ENCODE measurements at regions not wholly inside any gene's neighbourhood (a gene's known extent, or its start where the extent isn't known, plus 50 kb on each side); places are given as distances from the start of the nearest gene placed in this dataset.
A peak's percentile ranks its signal among the peaks of the same experiment; 100 is the strongest.

GRCh38 chr2:204026294-204026693 is 89.7 kb downstream of the ICOS start:
- no peak for DNase-seq
- TF ChIP-seq, protein P1, sequence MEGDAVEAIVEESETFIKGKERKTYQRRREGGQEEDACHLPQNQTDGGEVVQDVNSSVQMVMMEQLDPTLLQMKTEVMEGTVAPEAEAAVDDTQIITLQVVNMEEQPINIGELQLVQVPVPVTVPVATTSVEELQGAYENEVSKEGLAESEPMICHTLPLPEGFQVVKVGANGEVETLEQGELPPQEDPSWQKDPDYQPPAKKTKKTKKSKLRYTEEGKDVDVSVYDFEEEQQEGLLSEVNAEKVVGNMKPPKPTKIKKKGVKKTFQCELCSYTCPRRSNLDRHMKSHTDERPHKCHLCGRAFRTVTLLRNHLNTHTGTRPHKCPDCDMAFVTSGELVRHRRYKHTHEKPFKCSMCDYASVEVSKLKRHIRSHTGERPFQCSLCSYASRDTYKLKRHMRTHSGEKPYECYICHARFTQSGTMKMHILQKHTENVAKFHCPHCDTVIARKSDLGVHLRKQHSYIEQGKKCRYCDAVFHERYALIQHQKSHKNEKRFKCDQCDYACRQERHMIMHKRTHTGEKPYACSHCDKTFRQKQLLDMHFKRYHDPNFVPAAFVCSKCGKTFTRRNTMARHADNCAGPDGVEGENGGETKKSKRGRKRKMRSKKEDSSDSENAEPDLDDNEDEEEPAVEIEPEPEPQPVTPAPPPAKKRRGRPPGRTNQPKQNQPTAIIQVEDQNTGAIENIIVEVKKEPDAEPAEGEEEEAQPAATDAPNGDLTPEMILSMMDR (IDR thresholded peaks at IDR 0.05; ENCODE audit: partially characterized antibody, unreplicated experiment): peak; percentile 45
- Mint-ChIP-seq H3K4me3 (ENCODE audit: unreplicated experiment) (no peak overlapping the region), H3K27ac (ENCODE audit: unreplicated experiment) (no peak overlapping the region), H3K36me3 (ENCODE audit: unreplicated experiment) (no peaks in the 10 kb centered on the region), H3K9me3 (ENCODE audit: unreplicated experiment) (no peaks in the 10 kb centered on the region), H3K27me3 (ENCODE audit: unreplicated experiment) (no peaks in the 10 kb centered on the region), H3K4me1 (ENCODE audit: low read depth, unreplicated experiment) (no peaks in the 10 kb centered on the region)

DNA sequence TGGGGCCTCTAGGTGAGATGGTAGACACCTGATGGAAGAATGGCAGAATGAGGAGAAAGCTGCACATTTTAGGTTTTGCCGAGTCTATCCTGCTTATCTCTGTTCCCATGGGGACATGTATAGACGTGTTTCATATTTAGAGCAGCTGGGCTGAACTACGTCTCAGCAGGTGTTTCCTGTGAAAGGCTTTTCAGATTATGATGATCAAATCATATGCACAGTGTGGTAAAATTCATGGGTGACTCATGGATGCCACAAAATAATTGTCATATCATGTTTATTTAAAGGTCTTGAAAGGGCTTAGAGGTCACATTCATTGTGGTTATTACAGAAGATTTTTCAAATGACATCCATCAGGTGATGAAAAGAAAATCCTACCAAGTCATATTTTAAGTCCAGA is 90.5 kb downstream of the ICOS start:
- H3K4me1 Mint-ChIP-seq (ENCODE audit: low read depth, unreplicated experiment): no peaks in the 10 kb centered on the region
- H3K36me3 Mint-ChIP-seq (ENCODE audit: unreplicated experiment): no peaks in the 10 kb centered on the region
- TF ChIP-seq, protein P1 (IDR thresholded peaks at IDR 0.05; ENCODE audit: partially characterized antibody, unreplicated experiment): no peak
- DNase-seq: no peak
- H3K27me3 Mint-ChIP-seq (ENCODE audit: unreplicated experiment): no peaks in the 10 kb centered on the region
- no peaks in the 10 kb centered on the region for H3K9me3 Mint-ChIP-seq (ENCODE audit: unreplicated experiment)
- H3K4me3 Mint-ChIP-seq (ENCODE audit: unreplicated experiment): no peak overlapping the region
- H3K27ac Mint-ChIP-seq (ENCODE audit: unreplicated experiment): no peak overlapping the region

DNA sequence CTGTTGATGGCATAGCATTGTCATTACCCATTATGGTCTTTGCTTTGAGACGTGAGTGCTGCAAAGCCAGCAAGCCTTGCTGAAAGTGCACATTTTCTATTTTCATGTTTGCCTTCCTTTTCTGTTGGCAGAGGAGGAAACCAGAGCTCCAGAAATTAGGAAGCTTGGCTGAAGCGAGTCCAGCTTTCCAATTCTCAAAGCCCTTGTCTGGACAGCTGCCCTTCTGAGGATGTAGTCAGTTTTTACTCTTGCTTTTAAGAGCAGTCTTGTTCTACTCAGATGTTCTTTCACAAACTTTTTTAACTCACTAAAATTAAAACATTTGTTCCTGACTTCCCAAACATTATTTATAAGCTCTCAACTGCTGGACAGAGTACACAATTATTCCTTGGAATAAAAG is 93.8 kb downstream of the ICOS start:
- Mint-ChIP-seq H3K36me3 (ENCODE audit: unreplicated experiment) (no peaks in the 10 kb centered on the region), H3K27me3 (ENCODE audit: unreplicated experiment) (no peaks in the 10 kb centered on the region), H3K4me1 (ENCODE audit: low read depth, unreplicated experiment) (no peaks in the 10 kb centered on the region), H3K9me3 (ENCODE audit: unreplicated experiment) (no peaks in the 10 kb centered on the region), H3K27ac (ENCODE audit: unreplicated experiment) (no peak overlapping the region), H3K4me3 (ENCODE audit: unreplicated experiment) (no peak overlapping the region)
- DNase-seq: no peak
- TF ChIP-seq, protein P1 (IDR thresholded peaks at IDR 0.05; ENCODE audit: partially characterized antibody, unreplicated experiment): no peak

DNA sequence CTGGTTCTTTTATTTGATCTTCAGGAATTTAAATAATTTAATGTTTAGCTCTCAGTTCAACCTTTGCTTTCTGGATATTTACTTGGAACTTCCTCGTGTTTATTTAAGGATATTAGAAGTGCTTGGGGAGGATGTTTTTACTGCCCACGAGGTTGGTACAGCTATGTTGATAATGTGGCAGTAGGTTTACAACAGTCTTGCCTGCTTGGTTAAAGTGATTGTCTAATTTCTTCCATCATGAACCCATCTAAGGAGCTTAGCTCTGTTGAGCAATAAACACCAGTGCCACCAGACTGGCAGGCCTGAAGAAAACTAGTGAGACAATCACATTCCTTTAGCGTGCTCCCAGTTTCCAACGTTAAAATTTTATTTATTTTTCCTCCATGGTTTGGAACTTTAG is 94.5 kb downstream of the ICOS start:
- TF ChIP-seq, protein P1 (IDR thresholded peaks at IDR 0.05; ENCODE audit: partially characterized antibody, unreplicated experiment): no peak
- H3K9me3 Mint-ChIP-seq (ENCODE audit: unreplicated experiment): no peaks in the 10 kb centered on the region
- DNase-seq: no peak
- no peak overlapping the region for H3K27ac Mint-ChIP-seq (ENCODE audit: unreplicated experiment)
- H3K4me1 Mint-ChIP-seq (ENCODE audit: low read depth, unreplicated experiment): no peaks in the 10 kb centered on the region
- no peaks in the 10 kb centered on the region for H3K27me3 Mint-ChIP-seq (ENCODE audit: unreplicated experiment)
- no peak overlapping the region for H3K4me3 Mint-ChIP-seq (ENCODE audit: unreplicated experiment)
- H3K36me3 Mint-ChIP-seq (ENCODE audit: unreplicated experiment): no peaks in the 10 kb centered on the region

GRCh38 chr2:204032301-204032700 is 95.7 kb downstream of the ICOS start:
- DNase-seq: no peak

More at GRCh38 chr2:204032301-204032700, 95.7 kb downstream of the ICOS start:
- H3K27me3 Mint-ChIP-seq (ENCODE audit: unreplicated experiment): no peaks in the 10 kb centered on the region
- H3K36me3 Mint-ChIP-seq (ENCODE audit: unreplicated experiment): no peaks in the 10 kb centered on the region
- no peak overlapping the region for H3K27ac Mint-ChIP-seq (ENCODE audit: unreplicated experiment)
- no peaks in the 10 kb centered on the region for H3K9me3 Mint-ChIP-seq (ENCODE audit: unreplicated experiment)
- TF ChIP-seq, protein P1 (IDR thresholded peaks at IDR 0.05; ENCODE audit: partially characterized antibody, unreplicated experiment): no peak
- H3K4me3 Mint-ChIP-seq (ENCODE audit: unreplicated experiment): no peak overlapping the region
- no peaks in the 10 kb centered on the region for H3K4me1 Mint-ChIP-seq (ENCODE audit: low read depth, unreplicated experiment)
